ENCODE measurements at regions not wholly inside any gene's neighbourhood (a gene's known extent, or its start where the extent isn't known, plus 50 kb on each side); places are given as distances from the start of the nearest gene placed in this dataset.

DNA sequence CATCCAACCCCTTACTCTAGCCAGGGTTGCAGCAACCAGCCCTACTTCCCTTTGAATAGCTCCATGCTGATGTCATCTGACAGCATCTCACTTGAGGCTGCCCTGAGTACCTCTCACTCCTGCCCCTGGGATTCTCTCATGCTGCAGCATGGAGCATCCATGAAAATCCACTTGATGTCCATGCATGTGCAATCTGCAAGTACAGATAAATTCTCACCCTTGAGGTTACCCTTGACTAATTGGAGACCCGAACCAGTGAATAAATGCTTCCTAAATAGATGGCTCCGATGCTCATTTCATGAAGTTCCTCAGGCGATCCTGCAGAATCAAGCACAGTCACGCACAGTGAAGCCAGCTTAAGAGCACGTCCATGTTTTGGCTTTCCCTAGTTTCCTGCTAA lies 298.3 kb downstream of the RBM43 start:
- TF ChIP-seq, protein P1, sequence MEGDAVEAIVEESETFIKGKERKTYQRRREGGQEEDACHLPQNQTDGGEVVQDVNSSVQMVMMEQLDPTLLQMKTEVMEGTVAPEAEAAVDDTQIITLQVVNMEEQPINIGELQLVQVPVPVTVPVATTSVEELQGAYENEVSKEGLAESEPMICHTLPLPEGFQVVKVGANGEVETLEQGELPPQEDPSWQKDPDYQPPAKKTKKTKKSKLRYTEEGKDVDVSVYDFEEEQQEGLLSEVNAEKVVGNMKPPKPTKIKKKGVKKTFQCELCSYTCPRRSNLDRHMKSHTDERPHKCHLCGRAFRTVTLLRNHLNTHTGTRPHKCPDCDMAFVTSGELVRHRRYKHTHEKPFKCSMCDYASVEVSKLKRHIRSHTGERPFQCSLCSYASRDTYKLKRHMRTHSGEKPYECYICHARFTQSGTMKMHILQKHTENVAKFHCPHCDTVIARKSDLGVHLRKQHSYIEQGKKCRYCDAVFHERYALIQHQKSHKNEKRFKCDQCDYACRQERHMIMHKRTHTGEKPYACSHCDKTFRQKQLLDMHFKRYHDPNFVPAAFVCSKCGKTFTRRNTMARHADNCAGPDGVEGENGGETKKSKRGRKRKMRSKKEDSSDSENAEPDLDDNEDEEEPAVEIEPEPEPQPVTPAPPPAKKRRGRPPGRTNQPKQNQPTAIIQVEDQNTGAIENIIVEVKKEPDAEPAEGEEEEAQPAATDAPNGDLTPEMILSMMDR (IDR thresholded peaks at IDR 0.05; ENCODE audit: extremely low read depth in 1 of 2, insufficient read depth in 1 of 2, low read depth in 1 of 2, low read length in 2 of 2), result no peak
- no peak for TF ChIP-seq EZH2 (IDR thresholded peaks at IDR 0.05; ENCODE audit: borderline replicate concordance, low read depth, low read length, severe bottlenecking)
- no peak for TF ChIP-seq POLR2A (IDR thresholded peaks at IDR 0.05; ENCODE audit: low read depth, low read length)
- TF ChIP-seq JUN (IDR thresholded peaks at IDR 0.05; ENCODE audit: borderline replicate concordance, insufficient read depth, insufficient read length, low read depth), result no peak
- TF ChIP-seq POLR2AphosphoS5 (IDR thresholded peaks at IDR 0.05; ENCODE audit: insufficient read depth, low read depth, low read length), result no peak
- TF ChIP-seq GATA2 (IDR thresholded peaks at IDR 0.05; ENCODE audit: insufficient read depth, insufficient read length, low read depth, low read length), result no peak
- TF ChIP-seq MYC (IDR thresholded peaks at IDR 0.05; ENCODE audit: low read depth, low read length), result no peak

Data from endothelial cell of umbilical vein (primary cell).